HG03066 (cell line): ENCODE measurements at regions not wholly inside any gene's neighbourhood (a gene's known extent, or its start where the extent isn't known, plus 50 kb on each side); places are given as distances from the start of the nearest gene placed in this dataset.

ENCODE experiments used
- ATAC-seq: cut with Tn5 transposase; IDR thresholded peaks from one replicate; pipeline ENCODE4 v1.9.1; 2021; ENCODE audit warnings: low read depth; ENCODE audit not compliant: unreplicated experiment

GRCh38 chr2:134148843-134149472, 104.9 kb upstream of the MGAT5 start:
- no peak for ATAC-seq

- no peak for ATAC-seq
Measured at GRCh38 chr2:134149904-134150303, 104.0 kb upstream of the MGAT5 start.

- ATAC-seq = no peak
Measured at GRCh38 chr2:134150760-134151159, 103.1 kb upstream of the MGAT5 start.

GRCh38 chr2:134152045-134153010, 101.5 kb upstream of the MGAT5 start:
- ATAC-seq = no peak

- ATAC-seq = no peak
Measured at GRCh38 chr2:134153294-134153880, 100.5 kb upstream of the MGAT5 start.

GRCh38 chr2:134154246-134154645, 99.6 kb upstream of the MGAT5 start:
- ATAC-seq = peak; percentile 83

GRCh38 chr2:134155134-134155533, 98.7 kb upstream of the MGAT5 start:
- ATAC-seq = peak; percentile 68

- ATAC-seq = no peak
Measured at GRCh38 chr2:134158295-134158694, 95.6 kb upstream of the MGAT5 start.

GRCh38 chr2:134161170-134161547, 92.7 kb upstream of the MGAT5 start:
- ATAC-seq = no peak

- ATAC-seq = no peak
Measured at GRCh38 chr2:134163336-134163735, 90.5 kb upstream of the MGAT5 start.

- no peak for ATAC-seq
Measured at GRCh38 chr2:134164306-134164705, 89.6 kb upstream of the MGAT5 start.

GRCh38 chr2:134167015-134167414, 86.9 kb upstream of the MGAT5 start:
- ATAC-seq = no peak

- ATAC-seq = no peak
Measured at GRCh38 chr2:134169788-134170187, 84.1 kb upstream of the MGAT5 start.

- no peak for ATAC-seq
Measured at GRCh38 chr2:134170294-134170693, 83.6 kb upstream of the MGAT5 start.

GRCh38 chr2:134170700-134171099, 83.2 kb upstream of the MGAT5 start:
- no peak for ATAC-seq

GRCh38 chr2:134173338-134174016, 80.4 kb upstream of the MGAT5 start:
- no peak for ATAC-seq

GRCh38 chr2:134174711-134175110, 79.2 kb upstream of the MGAT5 start:
- ATAC-seq = no peak

GRCh38 chr2:134175834-134176233, 78.0 kb upstream of the MGAT5 start:
- ATAC-seq = no peak

GRCh38 chr2:134177351-134177931, 76.4 kb upstream of the MGAT5 start:
- ATAC-seq = no peak

- peak; percentile 52 for ATAC-seq
Measured at GRCh38 chr2:134178138-134178877, 75.6 kb upstream of the MGAT5 start.
